GM21390 (cell line): ENCODE measurements at regions not wholly inside any gene's neighbourhood (a gene's known extent, or its start where the extent isn't known, plus 50 kb on each side); places are given as distances from the start of the nearest gene placed in this dataset.

Experiments
- ATAC-seq: cut with Tn5 transposase; IDR thresholded peaks from one replicate; pipeline ENCODE4 v1.9.1; 2021; ENCODE audit not compliant: unreplicated experiment

GRCh38 chr20:57013741-57014140 lies 252.7 kb downstream of the BMP7 start:
- no peak for ATAC-seq

GRCh38 chr20:57020364-57020763 lies 246.1 kb downstream of the BMP7 start:
- no peak for ATAC-seq

GRCh38 chr20:57022306-57022705 lies 244.1 kb downstream of the BMP7 start:
- no peak for ATAC-seq

GRCh38 chr20:57023007-57023406 lies 243.4 kb downstream of the BMP7 start:
- no peak for ATAC-seq

GRCh38 chr20:57023997-57024396 lies 242.4 kb downstream of the BMP7 start:
- ATAC-seq = no peak

- no peak for ATAC-seq
Observed at GRCh38 chr20:57024849-57025248, 241.6 kb downstream of the BMP7 start.

GRCh38 chr20:57025261-57025660 lies 241.2 kb downstream of the BMP7 start:
- no peak for ATAC-seq

GRCh38 chr20:57025666-57026224 lies 240.7 kb downstream of the BMP7 start:
- ATAC-seq = no peak

GRCh38 chr20:57027777-57028176 lies 238.7 kb downstream of the BMP7 start:
- no peak for ATAC-seq

GRCh38 chr20:57030611-57031600 lies 235.5 kb downstream of the BMP7 start:
- no peak for ATAC-seq

GRCh38 chr20:57031867-57032355 lies 234.5 kb downstream of the BMP7 start:
- ATAC-seq = no peak

GRCh38 chr20:57032847-57033246 lies 233.6 kb downstream of the BMP7 start:
- no peak for ATAC-seq

- ATAC-seq = no peak
Observed at GRCh38 chr20:57034001-57034400, 232.4 kb downstream of the BMP7 start.

GRCh38 chr20:57037689-57038088 lies 228.8 kb downstream of the BMP7 start:
- ATAC-seq = no peak

- no peak for ATAC-seq
Observed at GRCh38 chr20:57038608-57039440, 227.6 kb downstream of the BMP7 start.

- no peak for ATAC-seq
Observed at GRCh38 chr20:57040466-57040865, 226.0 kb downstream of the BMP7 start.

GRCh38 chr20:57040924-57041323 lies 225.5 kb downstream of the BMP7 start:
- ATAC-seq = no peak

GRCh38 chr20:57043091-57043490 lies 223.3 kb downstream of the BMP7 start:
- no peak for ATAC-seq

- ATAC-seq = no peak
Observed at GRCh38 chr20:57043669-57044268, 222.7 kb downstream of the BMP7 start.

GRCh38 chr20:57047281-57048026 lies 219.0 kb downstream of the BMP7 start:
- ATAC-seq = no peak
